Right lobe of liver (tissue), 4 donors: ENCODE measurements at regions not wholly inside any gene's neighbourhood (a gene's known extent, or its start where the extent isn't known, plus 50 kb on each side); places are given as distances from the start of the nearest gene placed in this dataset.

Experiments
- POLR2A ChIP-seq: fragments of 450-650 bp; IDR thresholded peaks from one replicate; pipeline ENCODE4 v1.6.1; 2017; ENCODE audit warnings: antibody characterized with exemption, mild to moderate bottlenecking
- TF ChIP-seq, protein P1 (sequence below), 4 donors: fragments of 200-600 bp in 3 of 4; fragments of 450-650 bp in 1 of 4; IDR thresholded peaks; one replicate each; pipeline versions ENCODE4 v1.5.1 to v1.8.0; 2016 to 2022; ENCODE audit warnings: antibody characterized with exemption in 4 of 4, mild to moderate bottlenecking in 2 of 4
- donor health status: DM: no; HTN: no; CAD: no.
- donor health status: DM: no; HTN: no; CAD: no.
- donor health status: DM: no; HTN: yes; CAD: no.

DNA sequence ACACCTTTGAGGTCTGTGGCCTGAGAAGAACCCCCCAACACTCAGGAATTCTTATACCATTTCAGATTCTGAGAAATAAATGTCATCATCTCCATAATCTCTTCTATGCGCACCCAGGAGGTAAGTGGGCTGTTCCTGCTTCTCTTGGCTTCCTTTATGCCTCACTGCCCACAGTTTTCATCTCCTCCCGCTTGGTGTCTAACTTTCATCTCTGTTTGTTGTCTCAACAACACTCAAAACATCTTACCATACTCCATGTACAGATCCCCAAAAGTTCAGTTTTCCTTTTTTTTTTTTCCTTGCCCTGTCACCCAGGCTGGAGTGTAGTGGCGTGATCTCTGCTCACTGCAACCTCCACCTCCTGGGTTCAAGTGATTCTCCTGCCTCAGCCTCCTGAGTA is 170.2 kb upstream of the FREM1 start:
- TF ChIP-seq, protein P1, sequence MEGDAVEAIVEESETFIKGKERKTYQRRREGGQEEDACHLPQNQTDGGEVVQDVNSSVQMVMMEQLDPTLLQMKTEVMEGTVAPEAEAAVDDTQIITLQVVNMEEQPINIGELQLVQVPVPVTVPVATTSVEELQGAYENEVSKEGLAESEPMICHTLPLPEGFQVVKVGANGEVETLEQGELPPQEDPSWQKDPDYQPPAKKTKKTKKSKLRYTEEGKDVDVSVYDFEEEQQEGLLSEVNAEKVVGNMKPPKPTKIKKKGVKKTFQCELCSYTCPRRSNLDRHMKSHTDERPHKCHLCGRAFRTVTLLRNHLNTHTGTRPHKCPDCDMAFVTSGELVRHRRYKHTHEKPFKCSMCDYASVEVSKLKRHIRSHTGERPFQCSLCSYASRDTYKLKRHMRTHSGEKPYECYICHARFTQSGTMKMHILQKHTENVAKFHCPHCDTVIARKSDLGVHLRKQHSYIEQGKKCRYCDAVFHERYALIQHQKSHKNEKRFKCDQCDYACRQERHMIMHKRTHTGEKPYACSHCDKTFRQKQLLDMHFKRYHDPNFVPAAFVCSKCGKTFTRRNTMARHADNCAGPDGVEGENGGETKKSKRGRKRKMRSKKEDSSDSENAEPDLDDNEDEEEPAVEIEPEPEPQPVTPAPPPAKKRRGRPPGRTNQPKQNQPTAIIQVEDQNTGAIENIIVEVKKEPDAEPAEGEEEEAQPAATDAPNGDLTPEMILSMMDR (IDR thresholded peaks at IDR 0.05) = no peak
- no peak for TF ChIP-seq POLR2A
